Breast epithelium (tissue), 3 donors: ENCODE measurements at regions not wholly inside any gene's neighbourhood (a gene's known extent, or its start where the extent isn't known, plus 50 kb on each side); places are given as distances from the start of the nearest gene placed in this dataset.

Experiments
- POLR2A ChIP-seq: fragments of 450-650 bp; IDR thresholded peaks from one replicate; pipeline ENCODE4 v1.6.1; 2016; ENCODE audit warnings: antibody characterized with exemption, mild to moderate bottlenecking, moderate library complexity
- POLR2AphosphoS5 ChIP-seq, 3 donors: sonication (generic); formaldehyde crosslinking; IDR thresholded peaks; one replicate each; pipeline ENCODE4 v1.6.1; 2017; ENCODE audit warnings: antibody characterized with exemption in 3 of 3
- TF ChIP-seq, protein P1 (sequence below), 3 donors: fragments of 450-650 bp; IDR thresholded peaks; one replicate each; pipeline ENCODE4 v1.5.1; 2016 to 2017; ENCODE audit warnings: antibody characterized with exemption in 3 of 3, mild to moderate bottlenecking in 3 of 3, moderate library complexity in 3 of 3

DNA sequence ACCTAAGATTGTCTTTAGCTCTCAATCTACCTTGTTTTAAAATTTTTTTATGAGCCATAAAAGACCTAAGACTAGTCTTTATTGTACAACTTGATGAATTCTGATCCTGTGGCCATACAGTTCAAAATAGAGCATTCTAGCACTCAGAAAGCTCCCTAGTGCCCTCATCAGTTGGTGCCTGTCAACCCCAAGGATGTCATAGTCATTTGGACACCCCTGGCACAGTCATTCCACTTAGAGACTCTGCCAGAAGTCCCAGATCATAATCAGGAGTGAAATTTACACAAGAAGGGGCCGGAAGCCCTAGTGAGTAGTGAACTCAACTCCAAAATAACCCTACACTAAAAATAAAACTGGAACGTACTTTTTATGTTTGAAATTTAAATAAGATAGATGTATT, 80.0 kb upstream of the INSIG1 start:
- TF ChIP-seq, protein P1, sequence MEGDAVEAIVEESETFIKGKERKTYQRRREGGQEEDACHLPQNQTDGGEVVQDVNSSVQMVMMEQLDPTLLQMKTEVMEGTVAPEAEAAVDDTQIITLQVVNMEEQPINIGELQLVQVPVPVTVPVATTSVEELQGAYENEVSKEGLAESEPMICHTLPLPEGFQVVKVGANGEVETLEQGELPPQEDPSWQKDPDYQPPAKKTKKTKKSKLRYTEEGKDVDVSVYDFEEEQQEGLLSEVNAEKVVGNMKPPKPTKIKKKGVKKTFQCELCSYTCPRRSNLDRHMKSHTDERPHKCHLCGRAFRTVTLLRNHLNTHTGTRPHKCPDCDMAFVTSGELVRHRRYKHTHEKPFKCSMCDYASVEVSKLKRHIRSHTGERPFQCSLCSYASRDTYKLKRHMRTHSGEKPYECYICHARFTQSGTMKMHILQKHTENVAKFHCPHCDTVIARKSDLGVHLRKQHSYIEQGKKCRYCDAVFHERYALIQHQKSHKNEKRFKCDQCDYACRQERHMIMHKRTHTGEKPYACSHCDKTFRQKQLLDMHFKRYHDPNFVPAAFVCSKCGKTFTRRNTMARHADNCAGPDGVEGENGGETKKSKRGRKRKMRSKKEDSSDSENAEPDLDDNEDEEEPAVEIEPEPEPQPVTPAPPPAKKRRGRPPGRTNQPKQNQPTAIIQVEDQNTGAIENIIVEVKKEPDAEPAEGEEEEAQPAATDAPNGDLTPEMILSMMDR (IDR thresholded peaks at IDR 0.05): no peak
- TF ChIP-seq POLR2AphosphoS5 (IDR thresholded peaks at IDR 0.05) (no peak), POLR2A (no peak)
